Suppressor macrophage (primary cell): ENCODE measurements at regions not wholly inside any gene's neighbourhood (a gene's known extent, or its start where the extent isn't known, plus 50 kb on each side); places are given as distances from the start of the nearest gene placed in this dataset.
"Not testable (repeated sequence)": the region's sequence is repeated elsewhere in the genome, so short reads cannot be mapped to it uniquely, and the experiment has no call there.

Experiments
- DNase-seq, 4 experiments: peaks; one replicate each; pipeline ENCODE4 v3.0.0-alpha.2; 2020 to 2022

- DNase-seq = no peak
Measured at GRCh38 chr2:4049463-4049862, 346.1 kb downstream of the DCDC2C start.

- DNase-seq = no peak
Measured at GRCh38 chr2:4053769-4054493, 350.6 kb downstream of the DCDC2C start.

- no peak for DNase-seq
Measured at GRCh38 chr2:4066217-4066616, 362.8 kb downstream of the DCDC2C start.

GRCh38 chr2:4073026-4073569 lies 369.7 kb downstream of the DCDC2C start:
- DNase-seq = no peak

GRCh38 chr2:4077017-4077416 lies 373.6 kb downstream of the DCDC2C start:
- DNase-seq = no peak

GRCh38 chr2:4085186-4085585 lies 381.8 kb downstream of the DCDC2C start:
- no peak for DNase-seq

- DNase-seq = no peak
Measured at GRCh38 chr2:4090668-4091630, 387.6 kb downstream of the DCDC2C start.

GRCh38 chr2:4091869-4092268 lies 388.5 kb downstream of the DCDC2C start:
- no peak for DNase-seq

GRCh38 chr2:4094743-4095142 lies 391.4 kb downstream of the DCDC2C start:
- no peak for DNase-seq

- no peak for DNase-seq
Measured at GRCh38 chr2:4096978-4097766, 393.8 kb downstream of the DCDC2C start.

- no peak for DNase-seq
Measured at GRCh38 chr2:4098137-4098536, 394.8 kb downstream of the DCDC2C start.

- DNase-seq = peak; percentile 14 to 63 (median 55)
Measured at GRCh38 chr2:4101936-4102335, 398.6 kb downstream of the DCDC2C start.

GRCh38 chr2:4107179-4107578 lies 403.8 kb downstream of the DCDC2C start:
- no peak for DNase-seq

- no peak for DNase-seq
Measured at GRCh38 chr2:4110273-4110672, 406.9 kb downstream of the DCDC2C start.

- not testable (repeated sequence) for DNase-seq
Measured at GRCh38 chr2:4115435-4115834, 412.1 kb downstream of the DCDC2C start.

- DNase-seq = no peak
Measured at GRCh38 chr2:4122726-4123125, 419.4 kb downstream of the DCDC2C start.

- no peak for DNase-seq
Measured at GRCh38 chr2:4130651-4131050, 427.3 kb downstream of the DCDC2C start.

GRCh38 chr2:4134551-4135550 lies 431.5 kb downstream of the DCDC2C start:
- peak; percentile 31 to 76 (median 69) for DNase-seq

- no peak for DNase-seq
Measured at GRCh38 chr2:4135765-4136164, 432.4 kb downstream of the DCDC2C start.

- no peak for DNase-seq
Measured at GRCh38 chr2:4139316-4139715, 435.9 kb downstream of the DCDC2C start.

GRCh38 chr2:4139731-4140130 lies 436.4 kb downstream of the DCDC2C start:
- DNase-seq = no peak
